ENCODE measurements at regions not wholly inside any gene's neighbourhood (a gene's known extent, or its start where the extent isn't known, plus 50 kb on each side); places are given as distances from the start of the nearest gene placed in this dataset.
A peak's percentile ranks its signal among the peaks of the same experiment; 100 is the strongest.

- no peak for DNase-seq (ENCODE audit: low read depth in 2 of 3, low spot score in 2 of 3)
Observed at GRCh38 chr18:2336690-2337392, 234.5 kb downstream of the METTL4 start.

- DNase-seq (ENCODE audit: low read depth in 2 of 3, low spot score in 2 of 3) = peak in 1 of 3 experiments; percentile 15
Observed at GRCh38 chr18:2337552-2338141, 233.7 kb downstream of the METTL4 start.

GRCh38 chr18:2338601-2339000, 232.7 kb downstream of the METTL4 start:
- no peak for DNase-seq (ENCODE audit: low read depth in 2 of 3, low spot score in 2 of 3)

GRCh38 chr18:2340335-2340734, 231.0 kb downstream of the METTL4 start:
- no peak for DNase-seq (ENCODE audit: low read depth in 2 of 3, low spot score in 2 of 3)

- no peak for DNase-seq (ENCODE audit: low read depth in 2 of 3, low spot score in 2 of 3)
Observed at GRCh38 chr18:2348003-2348402, 223.3 kb downstream of the METTL4 start.

GRCh38 chr18:2351126-2351850, 220.0 kb downstream of the METTL4 start:
- DNase-seq (ENCODE audit: low read depth in 2 of 3, low spot score in 2 of 3) = no peak

- no peak for DNase-seq (ENCODE audit: low read depth in 2 of 3, low spot score in 2 of 3)
Observed at GRCh38 chr18:2354292-2354691, 217.0 kb downstream of the METTL4 start.

- no peak for DNase-seq (ENCODE audit: low read depth in 2 of 3, low spot score in 2 of 3)
Observed at GRCh38 chr18:2356906-2357305, 214.4 kb downstream of the METTL4 start.

- no peak for DNase-seq (ENCODE audit: low read depth in 2 of 3, low spot score in 2 of 3)
Observed at GRCh38 chr18:2360861-2361260, 210.4 kb downstream of the METTL4 start.

GRCh38 chr18:2368102-2368501, 203.2 kb downstream of the METTL4 start:
- no peak for DNase-seq (ENCODE audit: low read depth in 2 of 3, low spot score in 2 of 3)

GRCh38 chr18:2376707-2377106, 194.6 kb downstream of the METTL4 start:
- no peak for DNase-seq (ENCODE audit: low read depth in 2 of 3, low spot score in 2 of 3)

- DNase-seq (ENCODE audit: low read depth in 2 of 3, low spot score in 2 of 3) = no peak
Observed at GRCh38 chr18:2380101-2380500, 191.2 kb downstream of the METTL4 start.

GRCh38 chr18:2381539-2381938, 189.8 kb downstream of the METTL4 start:
- no peak for DNase-seq (ENCODE audit: low read depth in 2 of 3, low spot score in 2 of 3)

GRCh38 chr18:2387588-2387987, 183.7 kb downstream of the METTL4 start:
- no peak for DNase-seq (ENCODE audit: low read depth in 2 of 3, low spot score in 2 of 3)

- DNase-seq (ENCODE audit: low read depth in 2 of 3, low spot score in 2 of 3) = no peak
Observed at GRCh38 chr18:2390158-2390557, 181.1 kb downstream of the METTL4 start.

- no peak for DNase-seq (ENCODE audit: low read depth in 2 of 3, low spot score in 2 of 3)
Observed at GRCh38 chr18:2391470-2391869, 179.8 kb downstream of the METTL4 start.

GRCh38 chr18:2392446-2392845, 178.9 kb downstream of the METTL4 start:
- no peak for DNase-seq (ENCODE audit: low read depth in 2 of 3, low spot score in 2 of 3)

- no peak for DNase-seq (ENCODE audit: low read depth in 2 of 3, low spot score in 2 of 3)
Observed at GRCh38 chr18:2394684-2395083, 176.6 kb downstream of the METTL4 start.

- DNase-seq (ENCODE audit: low read depth in 2 of 3, low spot score in 2 of 3) = no peak
Observed at GRCh38 chr18:2395427-2396161, 175.7 kb downstream of the METTL4 start.

- no peak for DNase-seq (ENCODE audit: low read depth in 2 of 3, low spot score in 2 of 3)
Observed at GRCh38 chr18:2396162-2396505, 175.2 kb downstream of the METTL4 start.

- DNase-seq (ENCODE audit: low read depth in 2 of 3, low spot score in 2 of 3) = no peak
Observed at GRCh38 chr18:2400701-2401196, 170.6 kb downstream of the METTL4 start.

- no peak for DNase-seq (ENCODE audit: low read depth in 2 of 3, low spot score in 2 of 3)
Observed at GRCh38 chr18:2402084-2402483, 169.2 kb downstream of the METTL4 start.

Data from activated CD8-positive, alpha-beta memory T cell treated with anti-CD3 and anti-CD28 coated beads for 48 hours (primary cell).